Pancreas (tissue), 10 donors: ENCODE measurements at regions not wholly inside any gene's neighbourhood (a gene's known extent, or its start where the extent isn't known, plus 50 kb on each side); places are given as distances from the start of the nearest gene placed in this dataset.
"Not testable (repeated sequence)": the region's sequence is repeated elsewhere in the genome, so short reads cannot be mapped to it uniquely, and the experiment has no call there.

Source experiments
- ATAC-seq, 4 donors: fragments of 200-7000 bp; cut with Tn5 transposase; one replicate each; pipeline versions ENCODE4 v1.8.0 to v1.9.1; 2020; ENCODE audit warnings: mild to moderate bottlenecking in 4 of 4, moderate library complexity in 4 of 4
- DNase-seq, 6 donors: peaks; one replicate each; pipeline ENCODE4 v3.0.0-alpha.2; 2020
- FAIRE-seq: peaks from 2 replicates; lab custom pipeline; 2012; peaks lifted over from hg19 to GRCh38; lab: Jason Lieb, UNC
- H3K27ac ChIP-seq, 4 donors: fragments of 200-600 bp; sonication (generic); 1 replicate in 3 of 4; 2 replicates in 1 of 4; pipeline versions ENCODE4 v1.5.0 to v1.8.0; 2020
- H3K27me3 ChIP-seq, 4 donors: fragments of 200-600 bp; one replicate each; pipeline ENCODE4 v1.8.0; 2021
- H3K36me3 ChIP-seq, 3 donors: fragments of 200-600 bp; sonication (generic) in 1 of 3; one replicate each; pipeline versions ENCODE4 v1.5.0 to v1.8.0; 2020 to 2021
- H3K4me1 ChIP-seq, 3 donors: fragments of 200-600 bp; one replicate each; pipeline ENCODE4 v1.8.0; 2021
- H3K4me3 ChIP-seq, 4 donors: fragments of 200-600 bp; sonication (generic) in 2 of 4; one replicate each; pipeline versions ENCODE4 v1.5.0 to v1.8.0; 2020 to 2021
- H3K9me3 ChIP-seq, 4 donors: fragments of 200-600 bp; one replicate each; pipeline ENCODE4 v1.8.0; 2021
- CTCF ChIP-seq, 4 donors: fragments of 200-600 bp; sonication (generic) in 3 of 4; IDR thresholded peaks; one replicate each; pipeline versions ENCODE4 v1.5.0 to v1.8.0; 2021; ENCODE audit warnings: antibody characterized with exemption in 4 of 4
- WGBS, 2 donors: extraction: QIAGEN DNeasy Blood & Tissue Kit; methylation state at CpG; one replicate each; pipeline ENCODE4 v1.1.7; 2013; 5-methylcytosine and 5-hydroxymethylcytosine counted together
- intact Hi-C, 3 donors: fragments of 100-400 bp; cut with DNase I; formaldehyde crosslinking; loops; one replicate each; pipeline versions ENCODE4 v1.11.1 to v1.14.2; 2022
- donor health status: healthy with polysubstance abuse.
- donor health status: DM: no; HTN: no; CAD: no; lungs with moderate emphysema.
- donor health status: DM: no; HTN: no; CAD: no.
- donor health status: control.
- donor health status: control.
- donor health status: Bipolar disorder and iron deficiency.
- donor health status: DM: yes; HTN: yes; CAD: no.
- donor health status: DM: no; HTN: no; CAD: no.
- donor health status: DM: no; HTN: no; CAD: no.
- donor health status: DM: yes; HTN: yes; CAD: no.

DNA sequence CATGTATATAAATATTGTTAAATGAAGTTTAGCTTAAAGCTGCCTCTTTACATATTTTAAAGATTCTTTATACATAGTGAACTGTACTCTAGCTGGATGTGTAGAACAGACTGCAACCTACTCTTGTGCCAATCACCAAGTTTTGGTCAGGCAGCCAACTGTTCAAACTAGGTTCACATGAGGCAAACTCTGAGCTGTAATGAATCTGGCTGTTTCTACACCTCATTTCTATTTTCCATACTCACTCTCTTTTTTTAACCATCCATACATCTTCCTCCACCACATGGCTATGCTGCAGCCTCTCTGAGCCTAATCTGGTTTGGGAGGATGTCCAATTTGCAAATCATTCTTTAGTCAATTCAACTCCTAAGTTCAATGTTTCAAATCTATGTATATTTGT is 974.8 kb downstream of the CNTNAP5 start:
- Histone ChIP-seq H3K4me3 (no peak overlapping the region), H3K36me3 (no peaks in the 10 kb centered on the region), H3K27ac (no peak overlapping the region), H3K4me1 (no peaks in the 10 kb centered on the region), H3K9me3 (no peaks in the 10 kb centered on the region), H3K27me3 (no peaks in the 10 kb centered on the region)
- intact Hi-C loops, result no loop called here
- no peak for DNase-seq
- TF ChIP-seq CTCF (IDR thresholded peaks at IDR 0.05), result no peak
- FAIRE-seq, result no peak
- ATAC-seq, result no peak

GRCh38 chr2:125004106-125004800 is 979.2 kb downstream of the CNTNAP5 start:
- ATAC-seq, result no peak
- Histone ChIP-seq H3K27ac (no peak overlapping the region), H3K4me1 (no peaks in the 10 kb centered on the region), H3K36me3 (no peaks in the 10 kb centered on the region), H3K4me3 (no peak overlapping the region), H3K27me3 (no peaks in the 10 kb centered on the region), H3K9me3 (no peaks in the 10 kb centered on the region)
- no peak for TF ChIP-seq CTCF (IDR thresholded peaks at IDR 0.05)
- no peak for FAIRE-seq
- 74 to 83% methylated on average over 7 of the region's 7 CpGs for WGBS, 2 donors
- no peak for DNase-seq
- intact Hi-C loops, result no loop called here

GRCh38 chr2:125006676-125007075 is 981.6 kb downstream of the CNTNAP5 start:
- no peak for DNase-seq
- intact Hi-C loops, result no loop called here
- no peak for TF ChIP-seq CTCF (IDR thresholded peaks at IDR 0.05)
- H3K27ac ChIP-seq, result no peak overlapping the region
- H3K36me3 ChIP-seq, result no peaks in the 10 kb centered on the region
- ATAC-seq, result no peak
- H3K4me3 ChIP-seq, result no peak overlapping the region
- H3K9me3 ChIP-seq, result no peaks in the 10 kb centered on the region
- no peaks in the 10 kb centered on the region for H3K27me3 ChIP-seq
- 60 to 62% methylated on average over 4 of the region's 4 CpGs for WGBS, 2 donors
- H3K4me1 ChIP-seq, result no peaks in the 10 kb centered on the region
- FAIRE-seq, result no peak

DNA sequence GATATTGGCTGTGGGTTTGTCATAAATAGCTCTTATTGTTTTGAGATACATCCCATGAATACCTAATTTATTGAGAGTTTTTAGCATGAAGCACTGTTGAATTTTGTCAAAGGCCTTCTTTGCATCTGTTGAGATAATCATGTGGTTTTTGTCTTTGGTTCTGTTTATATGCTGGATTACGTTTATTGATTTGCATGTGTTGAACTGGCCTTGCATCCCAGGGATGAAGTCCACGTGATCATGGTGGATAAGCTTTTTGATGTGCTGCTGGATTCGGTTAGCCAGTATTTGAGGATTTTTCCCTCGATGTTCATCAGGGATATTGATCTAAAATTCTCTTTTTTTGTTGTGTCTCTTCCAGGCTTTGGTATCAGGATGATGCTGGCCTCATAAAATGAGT is 1003.6 kb downstream of the CNTNAP5 start:
- ATAC-seq, FAIRE-seq: not testable (repeated sequence)
- WGBS, 2 donors, result 65 to 75% methylated on average over 4 of the region's 4 CpGs

DNA sequence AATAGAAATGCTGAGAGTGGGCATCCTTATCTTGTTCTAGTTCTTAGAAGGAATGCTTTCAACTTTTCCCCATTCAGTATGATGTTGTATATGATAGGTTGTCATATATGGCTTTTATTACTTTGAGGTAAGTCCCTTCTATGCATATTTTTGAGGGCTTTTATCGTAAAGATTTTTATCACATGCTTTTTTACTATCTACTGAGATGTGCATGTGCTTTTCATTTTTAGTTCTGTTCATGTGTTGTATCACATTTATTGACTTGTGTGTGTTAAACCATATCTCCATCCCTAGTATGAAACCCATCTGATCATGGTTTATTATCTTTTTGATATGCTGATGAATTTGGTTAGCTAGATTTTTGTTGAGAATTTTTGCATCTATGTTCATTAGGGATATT is 1008.8 kb downstream of the CNTNAP5 start:
- Histone ChIP-seq H3K27ac (no peak overlapping the region), H3K36me3 (no peaks in the 10 kb centered on the region), H3K4me1 (no peaks in the 10 kb centered on the region), H3K27me3 (no peaks in the 10 kb centered on the region), H3K9me3 (no peaks in the 10 kb centered on the region), H3K4me3 (no peak overlapping the region)
- ATAC-seq (no peak), DNase-seq (no peak), FAIRE-seq (no peak)
- WGBS, 2 donors, result 75 to 83% methylated on average over 1 of the region's 1 CpG
- intact Hi-C loops, result no loop called here
- TF ChIP-seq CTCF (IDR thresholded peaks at IDR 0.05), result no peak

More for the DNA sequence above, 1003.6 kb downstream of the CNTNAP5 start:
- DNase-seq, intact Hi-C loops, H3K36me3 ChIP-seq, H3K27me3 ChIP-seq, H3K27ac ChIP-seq, H3K9me3 ChIP-seq, H3K4me3 ChIP-seq, H3K4me1 ChIP-seq: not testable (repeated sequence)
